Adrenal gland (tissue), 5 donors: ENCODE measurements at regions not wholly inside any gene's neighbourhood (a gene's known extent, or its start where the extent isn't known, plus 50 kb on each side); places are given as distances from the start of the nearest gene placed in this dataset.

Experiments used
- CTCF ChIP-seq, 6 experiments: fragments of 450-650 bp in 4 of 6; fragments of 200-600 bp in 2 of 6; sonication (generic) in 1 of 6; IDR thresholded peaks; 1 replicate in 5 of 6; 2 replicates in 1 of 6; pipeline versions ENCODE4 v1.5.1 to v1.8.0; 2016 to 2021; ENCODE audit warnings: antibody characterized with exemption in 6 of 6, mild to moderate bottlenecking in 2 of 6, moderate library complexity in 1 of 6
- POLR2A ChIP-seq, 2 donors: fragments of 450-650 bp; IDR thresholded peaks; one replicate each; pipeline ENCODE4 v1.6.1; 2017; ENCODE audit warnings: antibody characterized with exemption in 2 of 2, mild to moderate bottlenecking in 2 of 2, moderate library complexity in 1 of 2
- donor health status: DM: no; HTN: no; CAD: no.

DNA sequence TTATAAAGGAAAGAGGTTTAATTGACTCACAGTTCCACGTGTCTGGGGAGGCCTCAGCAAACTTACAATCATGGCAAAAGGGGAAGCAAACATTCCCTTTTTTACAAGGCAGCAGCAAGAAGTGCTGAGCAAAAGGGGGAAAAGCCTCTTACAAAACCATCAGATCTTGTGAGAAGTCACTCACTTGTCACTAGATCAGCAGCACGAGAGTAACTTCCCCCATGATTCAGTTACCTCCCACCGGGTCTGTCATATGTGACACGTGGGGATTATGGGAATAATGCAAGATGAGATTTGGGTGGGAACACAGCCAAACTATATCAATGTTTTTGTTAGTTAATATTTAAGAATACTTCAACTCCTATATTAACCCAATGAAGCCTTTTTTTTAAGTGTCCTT, 275.2 kb upstream of the CDH9 start:
- TF ChIP-seq CTCF (IDR thresholded peaks at IDR 0.05) (no peak), POLR2A (IDR thresholded peaks at IDR 0.05) (no peak)
